GM19467 (cell line): ENCODE measurements at regions not wholly inside any gene's neighbourhood (a gene's known extent, or its start where the extent isn't known, plus 50 kb on each side); places are given as distances from the start of the nearest gene placed in this dataset.

Source experiments
- ATAC-seq: cut with Tn5 transposase; IDR thresholded peaks from one replicate; pipeline ENCODE4 v1.9.1; 2021; ENCODE audit warnings: mild to moderate bottlenecking, moderate library complexity; ENCODE audit not compliant: unreplicated experiment

- no peak for ATAC-seq
Measured at GRCh38 chr3:111470032-111470431, 72.0 kb upstream of the CD96 start.

DNA sequence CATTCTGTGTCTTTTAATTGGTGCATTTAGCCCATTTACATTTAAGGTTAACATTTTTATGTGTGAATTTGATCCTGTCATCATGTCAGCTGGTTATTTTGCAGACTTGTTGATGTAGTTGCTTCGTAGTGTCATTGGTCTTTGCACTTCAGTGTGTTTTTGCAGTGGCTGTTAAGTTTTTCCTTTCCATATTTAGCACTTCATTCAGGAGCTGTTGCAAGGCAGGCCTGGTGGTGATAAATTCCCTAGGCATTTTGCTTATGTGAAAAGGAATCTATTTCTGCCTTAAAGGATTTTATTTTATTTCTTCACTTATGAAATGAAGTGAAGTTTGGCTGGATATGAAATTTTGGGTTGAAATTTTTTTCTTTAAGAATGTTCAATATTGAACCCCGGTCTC lies 70.2 kb upstream of the CD96 start:
- ATAC-seq = no peak

DNA sequence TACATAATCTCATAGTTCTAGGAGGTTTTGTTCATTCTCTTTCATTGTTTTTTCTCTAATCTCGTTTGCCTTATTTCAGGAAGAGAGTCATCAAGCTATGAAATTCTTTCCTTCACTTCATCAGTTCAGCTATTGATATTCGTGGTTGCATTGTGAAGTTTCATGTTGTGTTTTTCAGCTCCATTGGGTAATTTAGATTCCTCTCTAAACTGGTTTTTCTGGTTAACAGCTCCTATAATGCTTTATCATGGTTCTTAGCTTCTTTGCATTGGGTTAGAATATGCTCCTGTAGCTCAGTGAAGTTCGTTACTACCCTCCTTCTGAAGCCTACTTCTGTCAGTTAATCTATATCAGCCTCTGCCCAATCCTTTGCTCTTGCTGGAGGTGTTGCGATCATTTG lies 69.4 kb upstream of the CD96 start:
- ATAC-seq = no peak

DNA sequence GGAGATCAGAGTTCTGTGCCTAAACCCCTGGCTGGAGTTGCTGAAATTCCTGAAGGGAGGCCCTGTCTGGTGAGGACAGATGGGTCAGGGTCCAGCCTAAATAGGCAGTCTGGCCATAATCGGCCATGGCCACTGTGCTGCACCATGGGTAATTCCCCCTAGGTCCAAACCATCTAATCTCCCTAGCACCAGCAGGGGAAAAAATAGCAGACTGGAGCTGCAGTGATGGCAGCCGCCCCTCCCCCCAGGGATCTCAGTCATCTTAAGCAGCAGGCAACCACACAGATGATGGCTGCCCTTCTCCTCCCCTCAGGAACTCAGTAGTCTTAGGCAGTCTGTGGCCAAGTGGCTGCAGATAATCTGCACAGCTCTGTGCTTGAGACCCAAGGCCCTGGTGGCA lies 68.4 kb upstream of the CD96 start:
- ATAC-seq = no peak

- no peak for ATAC-seq
Measured at GRCh38 chr3:111476701-111477100, 65.3 kb upstream of the CD96 start.

GRCh38 chr3:111480091-111480490 lies 61.9 kb upstream of the CD96 start:
- no peak for ATAC-seq

DNA sequence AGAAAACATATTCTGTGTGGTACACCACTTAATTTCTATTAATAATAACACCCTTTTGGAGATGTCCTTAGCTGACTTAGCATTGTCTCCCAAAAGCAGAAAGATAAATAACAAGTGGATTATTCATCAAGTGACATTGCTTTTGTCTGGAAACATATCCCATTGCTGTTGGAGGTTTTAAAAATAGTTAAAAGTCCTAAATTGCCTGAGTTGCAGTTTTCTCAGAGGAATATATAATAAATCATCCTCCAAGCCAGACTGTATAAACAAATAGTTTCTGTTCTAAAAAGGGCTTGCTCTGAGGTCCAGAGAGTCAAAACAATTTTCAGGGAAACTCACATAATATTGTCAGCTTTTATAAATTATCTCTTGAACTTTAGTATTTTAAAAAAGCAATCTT lies 60.4 kb upstream of the CD96 start:
- no peak for ATAC-seq

DNA sequence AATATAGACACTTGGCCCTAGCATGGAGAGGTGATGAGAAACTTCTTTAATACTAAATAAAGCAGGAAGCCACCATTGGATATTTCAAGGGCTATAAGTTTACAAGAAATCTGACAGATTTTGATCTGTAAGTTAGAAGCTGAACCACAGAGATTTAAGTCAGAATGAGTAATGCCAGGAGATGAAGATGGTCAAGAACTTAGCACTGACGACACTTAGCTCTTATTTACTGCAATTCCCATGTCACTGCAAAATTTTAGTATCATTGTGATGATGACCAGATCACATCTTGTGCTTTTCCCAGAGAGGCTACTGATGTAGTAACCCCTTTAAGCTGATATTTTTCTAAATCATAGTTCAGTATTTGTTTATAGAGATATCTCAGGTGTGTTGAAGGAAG lies 59.4 kb upstream of the CD96 start:
- no peak for ATAC-seq

- no peak for ATAC-seq
Measured at GRCh38 chr3:111485086-111485485, 56.9 kb upstream of the CD96 start.
